AG09309 (cell line): ENCODE measurements at regions not wholly inside any gene's neighbourhood (a gene's known extent, or its start where the extent isn't known, plus 50 kb on each side); places are given as distances from the start of the nearest gene placed in this dataset.

Source experiments
- DNase-seq: peaks from one replicate; pipeline ENCODE4 v3.0.0-alpha.2; 2010; ENCODE audit warnings: low read depth
- H3K4me3 ChIP-seq: 2 replicates; pipeline ENCODE4 v1.5.1; 2011; ENCODE audit warnings: mild to moderate bottlenecking, low read depth, low read length, moderate library complexity; ENCODE audit not compliant: control insufficient read depth
- CTCF ChIP-seq: IDR thresholded peaks from 2 replicates; pipeline ENCODE4 v1.5.1; 2011; ENCODE audit warnings: mild to moderate bottlenecking, low read depth, low read length, inconsistent platforms; ENCODE audit not compliant: insufficient read depth, control insufficient read depth; ENCODE audit errors: missing control alignments

- DNase-seq = no peak
- no peak overlapping the region for H3K4me3 ChIP-seq
- peak; percentile 4 for TF ChIP-seq CTCF
Observed at GRCh38 chr16:87235810-87236515, 81.2 kb downstream of the C16orf95 start.

DNA sequence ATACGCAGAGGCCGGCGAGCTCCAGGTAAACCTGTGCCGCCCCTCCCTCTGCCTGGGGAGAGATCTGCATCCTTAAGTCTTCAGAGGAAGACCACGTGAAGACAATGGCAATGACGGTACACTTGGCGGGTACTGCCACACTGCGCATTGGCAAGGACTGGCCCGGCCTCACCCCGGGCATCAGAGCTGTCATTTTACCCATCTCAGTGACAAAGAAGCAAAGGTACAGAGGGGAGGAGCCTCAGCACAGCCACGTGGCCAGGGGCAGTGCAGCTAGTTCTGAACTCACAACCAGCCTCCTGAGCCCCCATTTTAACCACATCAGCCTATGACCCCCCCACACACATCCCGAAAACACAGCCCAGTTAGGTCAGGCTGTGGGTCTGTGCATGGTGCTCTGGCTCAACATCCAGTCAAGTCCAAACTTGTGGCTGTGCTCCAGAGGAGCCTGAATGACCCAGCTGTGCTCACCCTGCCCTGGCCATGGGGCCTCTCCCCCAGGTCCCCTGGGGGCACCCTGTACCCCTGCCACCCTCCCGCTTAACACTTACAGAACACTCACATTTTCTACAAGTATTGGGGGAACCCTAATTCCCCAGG lies 80.6 kb downstream of the C16orf95 start:
- DNase-seq = no peak

GRCh38 chr16:87238361-87238715 lies 78.9 kb downstream of the C16orf95 start:
- H3K4me3 ChIP-seq = no peak overlapping the region
- no peak for TF ChIP-seq CTCF
- DNase-seq = no peak

More for the DNA sequence above, 80.6 kb downstream of the C16orf95 start:
- no peak overlapping the region for H3K4me3 ChIP-seq
- no peak for TF ChIP-seq CTCF

DNA sequence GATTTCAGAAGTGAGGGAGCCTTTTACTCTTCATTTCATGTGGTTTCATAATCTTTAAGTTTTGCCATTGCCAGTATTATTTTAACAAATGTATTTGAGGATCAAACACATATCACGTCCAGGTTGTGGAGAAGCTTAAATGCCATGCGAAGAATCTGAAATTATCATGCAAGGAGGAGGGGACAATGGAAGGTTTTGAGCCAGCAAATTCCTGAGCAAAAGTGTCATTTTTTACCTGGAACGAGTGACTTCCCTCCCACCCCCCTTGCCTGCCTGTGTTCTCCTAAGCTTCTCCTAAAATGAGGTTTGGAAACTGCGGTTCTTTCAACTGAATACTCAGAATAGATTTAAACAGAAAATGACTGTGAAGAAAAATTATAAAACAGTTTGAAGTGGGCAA lies 77.6 kb downstream of the C16orf95 start:
- no peak for TF ChIP-seq CTCF
- no peak overlapping the region for H3K4me3 ChIP-seq
- DNase-seq = no peak

- H3K4me3 ChIP-seq = no peak overlapping the region
- peak; percentile 46 for DNase-seq
- no peak for TF ChIP-seq CTCF
Observed at GRCh38 chr16:87240211-87241136, 76.7 kb downstream of the C16orf95 start.

GRCh38 chr16:87241137-87241771 lies 75.9 kb downstream of the C16orf95 start:
- no peak for DNase-seq
- TF ChIP-seq CTCF = no peak

More at GRCh38 chr16:87241137-87241771, 75.9 kb downstream of the C16orf95 start:
- H3K4me3 ChIP-seq = no peak overlapping the region
